ENCODE measurements at regions not wholly inside any gene's neighbourhood (a gene's known extent, or its start where the extent isn't known, plus 50 kb on each side); places are given as distances from the start of the nearest gene placed in this dataset.

DNA sequence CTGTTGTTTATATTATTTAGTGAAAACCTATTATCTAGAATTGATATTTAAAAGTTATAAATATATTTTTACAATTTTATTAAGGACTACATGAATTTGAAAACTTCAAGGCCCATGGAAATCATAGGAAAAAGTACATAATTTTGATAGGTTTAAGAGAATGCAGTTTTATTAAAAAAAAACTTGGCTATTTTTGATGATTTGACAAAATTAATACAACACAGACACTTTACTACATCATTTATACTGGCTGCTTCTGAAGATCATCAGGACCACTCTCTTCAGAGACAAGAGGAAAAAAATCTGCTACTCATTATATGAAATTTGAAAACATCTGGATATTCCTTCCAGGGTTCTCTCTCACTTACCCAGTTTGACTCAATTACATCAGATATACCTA, 637.7 kb downstream of the BCKDHB start:
- TF ChIP-seq, protein P1, sequence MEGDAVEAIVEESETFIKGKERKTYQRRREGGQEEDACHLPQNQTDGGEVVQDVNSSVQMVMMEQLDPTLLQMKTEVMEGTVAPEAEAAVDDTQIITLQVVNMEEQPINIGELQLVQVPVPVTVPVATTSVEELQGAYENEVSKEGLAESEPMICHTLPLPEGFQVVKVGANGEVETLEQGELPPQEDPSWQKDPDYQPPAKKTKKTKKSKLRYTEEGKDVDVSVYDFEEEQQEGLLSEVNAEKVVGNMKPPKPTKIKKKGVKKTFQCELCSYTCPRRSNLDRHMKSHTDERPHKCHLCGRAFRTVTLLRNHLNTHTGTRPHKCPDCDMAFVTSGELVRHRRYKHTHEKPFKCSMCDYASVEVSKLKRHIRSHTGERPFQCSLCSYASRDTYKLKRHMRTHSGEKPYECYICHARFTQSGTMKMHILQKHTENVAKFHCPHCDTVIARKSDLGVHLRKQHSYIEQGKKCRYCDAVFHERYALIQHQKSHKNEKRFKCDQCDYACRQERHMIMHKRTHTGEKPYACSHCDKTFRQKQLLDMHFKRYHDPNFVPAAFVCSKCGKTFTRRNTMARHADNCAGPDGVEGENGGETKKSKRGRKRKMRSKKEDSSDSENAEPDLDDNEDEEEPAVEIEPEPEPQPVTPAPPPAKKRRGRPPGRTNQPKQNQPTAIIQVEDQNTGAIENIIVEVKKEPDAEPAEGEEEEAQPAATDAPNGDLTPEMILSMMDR (IDR thresholded peaks at IDR 0.05), result no peak
- TF ChIP-seq, protein P2, sequence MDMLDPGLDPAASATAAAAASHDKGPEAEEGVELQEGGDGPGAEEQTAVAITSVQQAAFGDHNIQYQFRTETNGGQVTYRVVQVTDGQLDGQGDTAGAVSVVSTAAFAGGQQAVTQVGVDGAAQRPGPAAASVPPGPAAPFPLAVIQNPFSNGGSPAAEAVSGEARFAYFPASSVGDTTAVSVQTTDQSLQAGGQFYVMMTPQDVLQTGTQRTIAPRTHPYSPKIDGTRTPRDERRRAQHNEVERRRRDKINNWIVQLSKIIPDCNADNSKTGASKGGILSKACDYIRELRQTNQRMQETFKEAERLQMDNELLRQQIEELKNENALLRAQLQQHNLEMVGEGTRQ (CRISPR knock-in tag; IDR thresholded peaks at IDR 0.05), result no peak
- no peak for TF ChIP-seq ZMAT4 (CRISPR knock-in tag; IDR thresholded peaks at IDR 0.05)
- no peak for TF ChIP-seq SMAD4 (CRISPR knock-in tag; IDR thresholded peaks at IDR 0.05)
- no peak for TF ChIP-seq ZNF263 (CRISPR knock-in tag; IDR thresholded peaks at IDR 0.05; ENCODE audit: low read depth)
- TF ChIP-seq ATF6 (CRISPR knock-in tag; IDR thresholded peaks at IDR 0.05), result no peak
- TF ChIP-seq NR3C1 (CRISPR knock-in tag; conservative IDR thresholded peaks at IDR 0.05; ENCODE audit: low read depth), result no peak
- TF ChIP-seq KAT7 (CRISPR knock-in tag; IDR thresholded peaks at IDR 0.05; ENCODE audit: borderline replicate concordance), result no peak
- no peak for TF ChIP-seq ARID4B (CRISPR knock-in tag; IDR thresholded peaks at IDR 0.05; ENCODE audit: borderline replicate concordance)
- no peak for TF ChIP-seq NFE2L1 (CRISPR knock-in tag; IDR thresholded peaks at IDR 0.05)

All from WTC11 (cell line).